ENCODE measurements at regions not wholly inside any gene's neighbourhood (a gene's known extent, or its start where the extent isn't known, plus 50 kb on each side); places are given as distances from the start of the nearest gene placed in this dataset.

DNA sequence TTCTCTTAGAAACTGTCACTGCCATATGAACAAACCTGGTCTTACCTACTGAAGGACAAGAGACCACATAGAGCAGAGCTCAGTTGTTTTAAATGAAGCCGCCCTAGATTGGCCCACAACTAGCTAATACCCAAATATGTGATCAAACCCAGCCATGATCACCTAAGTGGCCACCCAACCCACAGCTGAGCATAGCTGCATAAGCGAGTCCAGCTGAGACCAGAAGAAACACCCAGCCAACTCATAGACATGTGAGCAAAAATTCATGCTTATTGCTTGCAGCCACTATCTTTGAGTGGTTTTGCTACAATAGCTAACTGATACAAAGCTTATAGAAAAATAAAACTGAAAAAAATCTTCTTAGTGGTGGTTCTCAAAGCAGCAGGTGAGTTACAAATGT, 124.3 kb upstream of the CPNE4 start (continued):
- TF ChIP-seq EZH2phosphoT487 (IDR thresholded peaks at IDR 0.05; ENCODE audit: borderline replicate concordance) (no peak), TCF7L2 (IDR thresholded peaks at IDR 0.05; ENCODE audit: borderline replicate concordance, extremely low read depth, insufficient read depth, insufficient read length) (no peak), ELF1 (IDR thresholded peaks at IDR 0.05; ENCODE audit: borderline replicate concordance, low read depth) (no peak), JUND (IDR thresholded peaks at IDR 0.05) (no peak)

DNA sequence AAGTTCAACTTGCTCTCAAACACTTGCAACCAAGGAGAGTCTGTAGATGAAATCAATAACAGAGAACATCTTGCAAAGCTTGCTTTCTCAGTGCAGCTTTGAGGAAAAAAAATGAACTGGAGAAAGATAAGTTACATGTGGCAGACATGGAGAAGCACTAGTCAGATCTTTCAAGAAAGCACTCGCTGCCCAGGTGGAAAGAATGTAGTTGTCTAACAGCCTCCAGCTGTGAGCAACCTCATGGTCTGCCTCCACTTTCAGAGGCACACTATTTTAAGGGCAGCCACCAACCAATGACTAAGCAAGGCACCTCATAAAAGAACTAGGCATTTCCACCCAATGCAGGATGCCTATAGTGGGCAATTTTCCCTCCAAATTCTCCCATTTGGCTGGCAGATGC, 125.4 kb upstream of the CPNE4 start:
- no peak for DNase-seq (ENCODE audit: low read depth, low spot score)
- ChIA-PET CTCF (no interaction called here), POLR2A (no interaction called here), RAD21 (ENCODE audit: low non-redundant PET in 1 of 2, low total read pairs in 2 of 2, uncharacterized antibody in 2 of 2, unreplicated experiment in 2 of 2) (no interaction called here)
- peaks cover 28% of the 10 kb centered on the region for H3K27me3 ChIP-seq (ENCODE audit: insufficient read depth, low read length)
- no peak overlapping the region for H3K4me3 ChIP-seq (replicated peaks in 1 of 2; ENCODE audit: low read depth in 1 of 2, low read length in 2 of 2)
- BruUV-seq (replicated peaks) = no TSS peak
- intact Hi-C loops (cut with micrococcal nuclease) = no loop called here
- no peaks in the 10 kb centered on the region for H3K9me3 ChIP-seq (ENCODE audit: control insufficient read depth in 1 of 2, insufficient read depth in 1 of 2, low read depth in 1 of 2, low read length in 2 of 2)
- H3K27ac ChIP-seq (ENCODE audit: low read depth, low read length) = no peak overlapping the region
- no peak overlapping the region for H2AFZ ChIP-seq (ENCODE audit: low read depth, low read length, poor library complexity, severe bottlenecking)
- no peaks in the 10 kb centered on the region; the same call in 1 of the 2 replicates for H4K20me1 ChIP-seq (ENCODE audit: insufficient read depth)
- no peak for ATAC-seq
- H3K9me2 ChIP-seq (ENCODE audit: insufficient read depth) = no peaks in the 10 kb centered on the region
- H3K9ac ChIP-seq (ENCODE audit: low read length) = no peak overlapping the region
- TF ChIP-seq MAX (IDR thresholded peaks at IDR 0.05) (no peak), TCF7L2 (IDR thresholded peaks at IDR 0.05; ENCODE audit: borderline replicate concordance, extremely low read depth, insufficient read depth, insufficient read length) (no peak), CTCF (IDR thresholded peaks at IDR 0.05 in 2 of 3, conservative IDR thresholded peaks at IDR 0.05 in 1 of 3; ENCODE audit: borderline replicate concordance in 1 of 3, insufficient read depth in 1 of 3, low read depth in 2 of 3, low read length in 2 of 3) (no peak), EGR1 (IDR thresholded peaks at IDR 0.05; ENCODE audit: low read depth) (no peak), POLR2A (IDR thresholded peaks at IDR 0.05; ENCODE audit: borderline replicate concordance, extremely low read depth, insufficient read depth, insufficient read length) (no peak), CBX3 (IDR thresholded peaks at IDR 0.05; ENCODE audit: low read depth) (no peak)
- H3K36me3 ChIP-seq (ENCODE audit: control insufficient read depth in 1 of 2, insufficient read depth in 2 of 2, low read length in 2 of 2) = no peaks in the 10 kb centered on the region
- no peak overlapping the region for H3K4me2 ChIP-seq (ENCODE audit: low read length)
- H3K4me1 ChIP-seq (ENCODE audit: control insufficient read depth in 1 of 2, insufficient read depth in 2 of 2, low read length in 2 of 2) = no peaks in the 10 kb centered on the region
- no peaks in the 10 kb centered on the region for H3K79me2 ChIP-seq (ENCODE audit: insufficient read depth, low read length)

All from HCT116 (cell line).